GM10248 (cell line): ENCODE measurements at regions not wholly inside any gene's neighbourhood (a gene's known extent, or its start where the extent isn't known, plus 50 kb on each side); places are given as distances from the start of the nearest gene placed in this dataset.

Source experiments
- CTCF ChIA-PET: fragments of 300-600 bp; sonication (Branson Sonifier 250); formaldehyde crosslinking; extraction: SDS; loops from one replicate; lab custom pipeline; 2021; ENCODE audit warnings: antibody characterized with exemption; lab: Yijun Ruan, JAX
- POLR2A ChIA-PET: fragments of 350-650 bp; sonication (Branson Sonifier 250); formaldehyde crosslinking; extraction: SDS; loops from one replicate; lab custom pipeline; 2020; ENCODE audit warnings: antibody characterized with exemption; lab: Yijun Ruan, JAX
- DNase-seq: peaks from one replicate; pipeline ENCODE4 v3.0.0; 2012; ENCODE audit errors: extremely low spot score
- CTCF ChIP-seq: IDR thresholded peaks from 2 replicates; pipeline ENCODE4 v1.5.1; 2012; ENCODE audit warnings: mild to moderate bottlenecking, low read depth; ENCODE audit errors: extremely low read depth, missing control alignments, control extremely low read depth

DNA sequence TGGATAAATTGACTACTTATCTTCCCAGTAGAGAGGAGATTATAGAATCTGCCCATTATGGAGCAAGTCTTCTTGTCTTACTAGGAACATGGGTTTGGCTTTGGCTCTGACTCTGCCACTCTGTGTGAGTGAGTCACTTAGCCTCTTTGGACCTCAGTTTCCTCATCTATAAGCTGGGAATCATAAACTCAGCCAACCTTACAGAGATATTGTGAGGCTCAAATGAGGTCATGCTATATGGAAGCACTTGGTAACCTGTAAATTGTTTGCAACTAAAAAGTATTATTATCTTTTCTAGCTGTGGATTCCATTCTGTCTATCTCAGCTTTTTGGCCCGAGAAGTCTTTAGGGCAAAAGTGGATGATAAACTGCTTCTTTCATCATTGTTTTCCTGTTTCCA is 186.8 kb upstream of the TSC22D1 start:
- POLR2A ChIA-PET: no interaction called here
- no peak for DNase-seq
- no peak for TF ChIP-seq CTCF
- CTCF ChIA-PET: interaction anchor here (1.3 to 1.6 kb wide), 2 partner anchors 11 to 13 kb away, joined by 3 to 6 read pairs; no protein-coding TSS in a partner anchor

- CTCF ChIA-PET: no interaction called here
- no peak for TF ChIP-seq CTCF
- DNase-seq: no peak
- POLR2A ChIA-PET: no interaction called here
These were observed 184.3 kb upstream of the TSC22D1 start for GRCh38 chr13:44760434-44760833.

- no peak for DNase-seq
- ChIA-PET POLR2A (no interaction called here), CTCF (no interaction called here)
- TF ChIP-seq CTCF: no peak
These were observed 183.5 kb upstream of the TSC22D1 start for GRCh38 chr13:44759384-44760360.

GRCh38 chr13:44758630-44759383 is 182.7 kb upstream of the TSC22D1 start:
- POLR2A ChIA-PET: no interaction called here
- CTCF ChIA-PET: no interaction called here
- no peak for TF ChIP-seq CTCF
- DNase-seq: no peak

- CTCF ChIA-PET: interaction anchor here (1.3 to 1.6 kb wide), 2 partner anchors 11 to 25 kb away, joined by 3 to 5 read pairs; no protein-coding TSS in a partner anchor
- no peak for TF ChIP-seq CTCF
- no peak for DNase-seq
- POLR2A ChIA-PET: no interaction called here
These were observed 181.5 kb upstream of the TSC22D1 start for GRCh38 chr13:44757671-44758070.

GRCh38 chr13:44756276-44756810 is 180.2 kb upstream of the TSC22D1 start:
- ChIA-PET POLR2A (no interaction called here), CTCF (interaction anchor here (1.6 kb wide), 1 partner anchor 12 kb away, joined by 5 read pairs; no protein-coding TSS in a partner anchor)
- no peak for TF ChIP-seq CTCF
- DNase-seq: no peak
